Stimulated activated CD4-positive, alpha-beta T cell treated with anti-CD3 and anti-CD28 coated beads, TNF-alpha, amount 100 ng/mL, for 4 hours (primary cell): ENCODE measurements at regions not wholly inside any gene's neighbourhood (a gene's known extent, or its start where the extent isn't known, plus 50 kb on each side); places are given as distances from the start of the nearest gene placed in this dataset.

Source experiments
- DNase-seq, 3 experiments: peaks; one replicate each; pipeline ENCODE4 v3.0.0-alpha.2; 2020; ENCODE audit warnings: low read depth in 3 of 3

DNA sequence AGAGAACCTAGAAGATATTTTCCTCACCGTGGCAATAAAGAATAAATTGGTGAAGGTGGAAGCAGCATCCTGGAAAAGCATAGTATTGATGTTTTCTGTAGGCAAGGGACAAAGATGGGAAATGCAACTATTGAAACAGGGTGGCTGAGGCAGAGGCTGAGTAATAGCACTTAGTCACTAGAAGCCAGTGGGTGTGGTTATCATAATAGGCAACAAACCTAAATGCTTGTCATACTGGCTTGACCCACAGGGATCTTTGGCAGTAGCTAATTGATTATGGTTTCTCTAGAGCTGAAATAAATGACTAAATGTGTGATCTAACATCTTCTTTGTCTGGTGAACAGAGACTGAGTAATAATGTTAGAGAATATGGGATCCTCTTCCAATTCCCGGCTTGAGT, 353.6 kb upstream of the RPS6KA3 start:
- DNase-seq: no peak

DNA sequence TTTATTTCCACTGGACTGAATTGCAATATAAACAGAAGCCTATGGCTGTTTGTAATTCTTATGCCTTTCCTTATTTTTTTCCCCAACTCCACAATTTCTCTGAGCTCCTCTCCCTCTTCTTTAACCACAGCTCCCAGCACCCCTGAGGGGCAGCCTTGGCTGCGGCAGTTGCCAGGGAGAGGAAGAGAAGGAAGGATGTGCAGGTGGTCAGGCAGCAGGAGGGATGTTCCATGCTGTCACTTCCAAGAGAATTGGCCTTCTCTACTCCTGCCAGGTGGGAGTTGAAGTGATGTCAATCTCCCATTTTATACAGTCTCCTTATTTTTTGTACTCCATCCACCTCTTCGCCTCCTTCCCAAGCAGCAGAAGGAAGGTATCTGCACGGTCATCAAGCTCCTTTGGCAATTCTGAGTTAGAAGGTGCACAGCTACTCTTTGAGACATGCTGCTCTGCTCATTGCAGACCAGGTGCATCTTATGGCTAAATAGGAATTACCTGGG, 343.3 kb upstream of the RPS6KA3 start:
- DNase-seq: no peak

DNA sequence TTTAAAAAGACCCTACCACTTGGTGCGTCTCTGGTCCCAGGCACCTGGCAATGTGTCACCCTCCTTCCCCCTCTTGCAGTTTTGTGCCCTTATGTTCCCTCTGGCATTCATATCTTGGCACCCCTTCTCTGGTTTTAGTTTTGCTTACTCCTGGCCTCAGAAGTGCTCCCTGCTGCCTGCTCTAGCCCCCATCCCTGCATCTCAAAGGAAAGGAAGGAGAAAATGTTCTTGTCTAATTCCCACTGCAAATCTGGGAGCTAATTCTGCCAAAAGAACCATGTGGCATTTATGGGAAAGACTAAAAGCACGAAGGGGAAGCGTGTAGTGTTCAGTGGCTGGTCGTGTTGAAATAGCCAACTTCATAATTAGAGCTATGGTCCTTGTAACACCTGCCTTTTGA, 340.1 kb upstream of the RPS6KA3 start:
- DNase-seq: no peak

DNA sequence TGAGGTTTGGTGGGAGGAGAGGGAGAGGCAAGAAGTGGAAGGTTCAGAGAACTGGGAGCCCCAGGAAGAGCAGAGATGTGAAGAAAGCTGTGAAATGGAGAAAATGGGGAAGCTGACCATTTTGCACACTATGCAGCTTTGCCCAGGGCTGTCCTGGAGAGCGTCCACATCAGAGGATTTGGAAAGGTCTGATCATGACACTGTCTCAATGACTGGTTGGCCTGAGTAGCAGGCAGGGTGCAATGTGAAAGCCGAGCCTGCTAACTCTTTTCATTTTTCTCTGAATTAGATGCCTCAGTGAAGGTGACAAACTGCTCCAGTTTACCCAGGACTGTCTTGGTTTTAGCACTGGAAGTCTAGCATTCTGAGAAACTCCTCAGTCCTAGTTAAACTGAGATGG, 330.1 kb upstream of the RPS6KA3 start:
- no peak for DNase-seq

DNA sequence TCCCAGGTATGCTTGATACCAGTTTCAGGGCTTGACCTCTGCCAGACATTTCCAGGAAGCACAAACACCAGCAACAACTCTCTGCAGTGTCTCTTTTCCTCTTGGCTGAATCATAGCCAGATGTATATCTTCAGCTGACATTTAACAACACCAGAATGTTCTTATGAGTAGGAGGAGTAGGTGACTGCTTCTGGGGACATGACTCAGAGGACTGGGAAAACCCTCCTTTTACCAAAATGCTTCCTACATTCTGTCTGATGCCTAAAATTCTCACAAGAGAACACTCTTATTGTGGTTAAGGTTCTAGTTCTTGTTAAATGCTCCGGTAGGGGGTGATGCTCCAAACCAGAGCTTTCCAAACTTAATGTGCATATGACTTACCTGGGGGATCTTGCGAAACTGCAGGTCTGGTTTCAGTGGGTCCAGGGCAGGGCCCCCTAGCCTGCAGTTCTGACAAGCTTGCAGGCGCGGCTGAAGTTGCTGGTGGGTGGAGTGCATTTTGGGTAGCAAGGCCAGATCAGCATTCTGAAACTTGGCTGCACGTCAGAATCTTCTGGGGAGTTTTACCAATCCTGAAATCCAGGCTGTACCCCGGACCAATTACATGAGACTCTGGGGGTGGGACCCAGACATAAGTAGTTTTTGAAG, 329.3 kb upstream of the RPS6KA3 start:
- peak in 1 of 3 experiments; percentile 8 for DNase-seq

DNA sequence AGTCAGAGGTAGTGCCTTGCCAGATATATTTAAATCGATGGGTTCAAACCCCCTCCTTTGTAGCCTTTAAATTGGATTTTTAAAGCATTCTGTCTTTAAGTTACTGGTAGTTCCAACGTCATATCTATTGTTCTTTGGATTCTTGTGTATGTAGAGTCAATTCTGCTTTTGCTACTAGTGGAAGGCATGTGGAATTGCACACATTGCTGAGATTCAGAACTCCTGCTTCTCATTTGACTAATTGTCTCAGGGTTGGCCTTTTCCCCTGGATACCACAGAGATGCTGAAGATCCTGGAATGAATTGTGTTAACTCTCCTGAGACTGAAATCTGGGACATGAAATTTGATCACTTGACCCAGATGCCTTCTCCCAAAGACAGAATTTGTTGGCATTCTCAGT, 328.3 kb upstream of the RPS6KA3 start:
- no peak for DNase-seq

DNA sequence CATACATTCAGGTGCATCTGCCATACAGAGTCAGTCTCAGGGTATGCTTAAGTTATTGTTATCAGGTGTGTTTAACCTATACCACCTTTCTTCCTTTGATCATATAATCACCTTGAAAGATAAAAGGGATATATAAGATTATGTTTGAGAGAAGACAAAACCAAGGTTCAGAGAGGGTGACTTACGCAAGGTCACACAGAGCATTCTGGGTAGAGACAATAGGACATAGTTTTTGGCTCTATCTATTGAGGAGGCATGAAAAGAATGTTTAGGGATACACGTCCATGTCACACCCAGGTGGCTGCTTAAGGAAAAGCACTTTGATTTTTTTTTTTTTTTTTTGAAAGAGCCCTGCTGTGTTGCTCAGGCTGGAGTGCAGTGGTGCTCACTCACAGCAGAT, 327.1 kb upstream of the RPS6KA3 start:
- no peak for DNase-seq

DNA sequence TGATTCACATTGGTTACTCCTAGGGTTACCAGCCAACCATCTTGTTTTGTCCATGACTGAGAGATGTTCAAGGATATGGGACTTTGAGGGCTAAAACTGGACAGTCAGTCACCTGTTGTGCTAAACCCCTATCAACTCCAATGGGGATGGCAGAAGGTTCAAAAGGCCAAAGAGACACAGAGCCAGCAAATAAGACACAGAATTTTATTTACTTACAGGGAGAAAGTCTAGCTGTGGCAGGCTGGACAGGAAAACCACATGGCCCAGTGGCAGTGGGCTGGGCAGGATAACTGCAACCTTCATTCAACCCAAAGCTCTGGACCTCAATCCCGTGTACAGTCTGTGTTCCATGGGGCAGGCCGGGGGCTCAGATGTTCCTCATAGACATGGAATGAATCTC, 326.7 kb upstream of the RPS6KA3 start:
- DNase-seq: no peak

DNA sequence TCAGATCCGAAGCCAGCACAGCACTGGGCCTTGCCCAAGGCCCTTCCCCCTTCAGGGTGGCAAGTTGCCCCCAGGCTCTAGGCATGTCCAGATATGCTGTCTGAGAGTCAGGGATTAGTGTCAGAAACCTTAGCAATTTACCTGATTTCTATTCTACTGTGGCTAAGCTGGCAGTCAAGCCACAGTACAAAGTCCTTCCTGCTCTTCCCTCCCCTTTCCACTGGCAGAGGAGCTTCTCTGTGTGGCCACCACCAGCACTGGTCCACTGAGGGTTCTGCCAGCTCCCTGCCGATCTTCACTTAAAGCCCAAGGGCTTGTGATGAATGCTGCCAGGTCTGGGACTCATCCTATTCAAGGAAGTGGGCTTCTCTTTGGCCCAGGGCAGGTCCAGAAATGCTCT, 324.5 kb upstream of the RPS6KA3 start:
- no peak for DNase-seq

DNA sequence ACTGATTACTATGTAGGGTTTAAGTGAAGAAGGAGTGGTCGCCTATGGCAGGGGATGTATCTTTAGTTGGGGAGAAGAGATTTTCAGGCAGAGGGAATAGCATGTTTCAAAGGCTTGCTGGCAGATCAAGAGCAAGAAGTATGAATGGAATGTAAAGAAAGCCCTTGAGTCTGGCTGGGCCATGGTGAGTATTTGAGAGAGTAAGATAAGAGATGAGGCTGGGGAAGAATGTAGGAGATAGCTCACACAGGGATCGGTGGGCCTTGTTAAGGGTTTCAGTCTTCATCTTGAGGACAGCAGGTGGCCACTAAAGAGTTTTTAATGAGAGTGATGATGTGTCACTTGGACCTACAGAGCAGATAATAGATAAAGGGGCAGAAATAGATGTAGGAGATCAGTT, 319.1 kb upstream of the RPS6KA3 start:
- DNase-seq: no peak

DNA sequence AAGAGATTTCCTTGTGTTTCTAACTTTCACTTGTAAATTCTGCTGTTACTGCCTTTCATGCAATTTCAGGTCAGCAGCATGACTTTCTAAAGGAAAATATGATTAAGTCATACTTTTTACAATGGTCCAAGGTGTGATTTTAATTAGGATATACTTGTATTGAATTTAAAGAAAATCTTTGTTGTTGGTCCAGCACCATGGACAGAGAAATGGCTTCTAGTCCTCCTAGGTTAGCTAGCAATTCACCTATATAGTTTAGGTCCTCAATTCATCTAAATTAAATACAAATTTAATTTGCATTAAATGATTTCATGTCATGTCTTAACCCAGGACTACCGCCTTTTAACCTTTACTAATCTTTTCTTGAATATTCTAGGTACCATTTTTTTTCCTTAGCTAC, 304.9 kb upstream of the RPS6KA3 start:
- DNase-seq: no peak

DNA sequence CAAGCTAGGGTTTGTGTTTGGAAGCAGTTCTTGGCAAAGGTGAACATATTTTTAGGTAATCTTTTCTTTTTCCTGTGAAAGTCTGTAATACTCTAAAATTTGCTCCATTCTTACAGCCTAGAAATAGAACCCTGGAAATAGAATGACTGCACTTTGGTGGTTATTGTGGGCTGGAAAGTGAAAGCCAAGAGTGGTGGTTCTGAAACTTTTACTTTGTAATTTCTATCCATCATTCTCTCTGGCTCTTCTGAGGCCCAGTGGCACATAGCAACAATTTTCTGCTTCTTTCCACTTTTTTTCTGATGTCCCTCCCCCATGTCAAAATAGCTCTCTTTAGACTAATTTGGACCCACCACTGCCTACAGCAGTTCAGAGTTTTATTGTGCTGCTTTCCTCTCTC, 300.4 kb upstream of the RPS6KA3 start:
- no peak for DNase-seq

DNA sequence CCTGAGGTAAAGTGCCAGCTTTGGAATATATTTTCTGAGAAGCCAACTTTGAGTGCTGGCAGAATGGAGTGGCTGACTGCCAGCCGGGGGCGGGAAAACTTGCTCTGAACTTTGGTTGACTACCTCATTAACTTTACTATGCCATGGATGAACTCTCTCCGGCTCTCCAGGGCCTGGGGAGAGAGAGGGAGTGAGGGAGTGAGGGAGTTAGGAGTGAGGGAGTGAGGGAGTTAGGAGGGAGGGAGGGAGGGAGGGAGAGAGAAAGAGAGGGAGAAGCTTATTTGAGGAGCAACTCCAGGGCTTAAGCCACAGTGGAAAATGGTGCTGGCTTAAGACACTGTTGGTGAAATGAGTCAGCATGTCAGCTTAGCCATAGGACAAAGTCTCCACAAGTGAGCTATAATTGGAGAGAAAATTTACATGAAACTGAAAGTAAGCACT, 280.9 kb upstream of the RPS6KA3 start:
- no peak for DNase-seq

DNA sequence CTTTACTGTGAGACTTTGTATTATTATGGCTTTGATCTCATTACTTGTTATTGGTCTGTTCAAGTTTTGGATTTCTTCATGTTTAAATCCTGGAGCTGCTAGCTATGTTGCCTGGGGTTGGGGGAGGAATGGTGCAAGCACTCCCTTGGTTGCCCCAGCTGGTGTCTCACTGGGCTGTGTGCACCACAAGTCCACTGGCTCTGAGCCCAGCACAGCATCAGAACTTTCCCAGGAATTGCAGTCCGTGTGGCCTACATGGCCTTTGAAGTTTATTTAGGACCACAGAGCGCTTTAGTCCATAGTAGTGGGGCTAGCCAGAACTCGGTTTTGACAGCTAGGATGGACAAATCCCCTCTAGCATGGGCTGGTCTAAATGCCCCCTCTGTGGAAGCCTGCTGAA, 278.8 kb upstream of the RPS6KA3 start:
- no peak for DNase-seq

DNA sequence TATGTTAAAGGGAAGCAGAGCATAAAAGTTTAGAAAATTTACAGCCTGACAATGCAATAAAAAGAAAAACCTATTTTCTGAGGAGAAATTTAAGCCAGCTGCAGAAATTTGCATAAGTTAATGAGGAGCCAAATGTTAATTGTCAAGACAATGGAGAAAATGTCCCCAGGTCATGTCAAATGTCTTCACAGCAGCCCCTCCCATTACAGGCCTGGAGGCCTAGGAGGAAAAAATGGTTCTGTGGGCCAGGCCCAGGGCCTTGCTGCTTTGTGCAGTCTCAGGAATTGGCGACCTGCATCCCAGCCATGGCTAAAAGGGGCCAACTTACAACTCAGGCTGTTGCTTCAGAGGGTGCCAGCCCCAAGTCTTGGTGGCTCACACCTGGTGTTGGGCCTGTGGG, 275.4 kb upstream of the RPS6KA3 start:
- DNase-seq: no peak

DNA sequence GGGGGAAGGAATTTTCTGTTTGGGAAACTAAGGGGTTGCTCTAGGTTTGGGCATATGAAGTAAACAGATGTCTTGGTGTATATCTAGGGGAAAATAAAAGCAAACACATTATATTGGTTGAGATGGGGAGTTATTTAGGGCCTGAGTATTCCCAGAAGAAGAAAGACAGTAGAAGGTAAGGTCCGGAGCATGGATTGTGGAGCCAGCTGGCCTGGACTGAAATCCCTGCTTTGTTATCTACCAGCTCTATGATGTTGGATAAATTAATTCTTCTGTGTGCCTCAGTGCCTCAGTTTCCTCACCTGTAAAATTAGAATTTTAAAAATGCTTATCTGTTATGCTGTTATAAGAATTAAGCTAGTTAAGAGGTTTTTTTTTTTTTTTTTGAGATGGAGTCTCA, 272.3 kb upstream of the RPS6KA3 start:
- no peak for DNase-seq

DNA sequence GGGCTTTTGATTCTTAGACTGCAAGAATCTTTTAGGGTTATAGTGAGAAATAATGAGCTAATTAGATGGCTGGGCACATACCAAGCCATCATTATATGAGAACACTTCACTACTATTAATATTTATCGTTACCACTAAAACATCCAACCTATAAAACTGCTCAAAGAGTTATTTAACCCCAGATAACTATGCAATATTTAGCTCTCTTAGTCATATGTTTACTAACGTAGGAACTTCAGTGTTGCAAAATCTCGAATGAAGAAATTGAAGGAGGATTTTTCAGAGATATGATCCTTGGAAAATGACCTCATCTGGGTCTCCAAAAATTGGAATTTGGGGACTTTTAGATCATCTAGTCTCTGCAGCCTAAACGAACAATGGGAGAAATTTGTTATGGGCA, 265.0 kb upstream of the RPS6KA3 start:
- no peak for DNase-seq

DNA sequence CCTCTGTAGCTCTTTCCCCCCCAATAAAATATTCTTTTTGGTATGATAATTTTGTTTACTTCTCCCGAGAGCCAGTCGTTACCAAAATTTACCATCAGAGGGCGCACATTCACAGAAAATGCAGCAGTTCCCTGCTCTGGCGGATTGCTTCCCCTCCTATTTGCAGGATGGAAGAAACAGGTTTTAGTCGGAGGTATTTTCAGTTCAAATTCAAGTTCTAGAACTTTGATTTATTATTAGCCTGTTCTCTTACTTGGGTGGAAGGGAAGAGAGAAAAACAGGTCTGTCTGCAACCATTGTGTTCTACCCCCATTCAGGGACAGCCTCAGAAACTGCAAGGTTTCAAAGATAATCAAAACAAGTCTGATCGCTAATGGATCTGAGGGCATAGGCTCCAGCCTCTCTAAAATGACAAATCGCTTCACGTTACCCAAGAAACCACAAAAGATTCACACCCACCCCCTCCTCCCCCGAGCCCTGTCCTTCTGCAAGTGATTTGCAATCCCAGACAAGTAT, 263.8 kb upstream of the RPS6KA3 start:
- DNase-seq: peak in 2 of 3 experiments; percentile 1 to 17

DNA sequence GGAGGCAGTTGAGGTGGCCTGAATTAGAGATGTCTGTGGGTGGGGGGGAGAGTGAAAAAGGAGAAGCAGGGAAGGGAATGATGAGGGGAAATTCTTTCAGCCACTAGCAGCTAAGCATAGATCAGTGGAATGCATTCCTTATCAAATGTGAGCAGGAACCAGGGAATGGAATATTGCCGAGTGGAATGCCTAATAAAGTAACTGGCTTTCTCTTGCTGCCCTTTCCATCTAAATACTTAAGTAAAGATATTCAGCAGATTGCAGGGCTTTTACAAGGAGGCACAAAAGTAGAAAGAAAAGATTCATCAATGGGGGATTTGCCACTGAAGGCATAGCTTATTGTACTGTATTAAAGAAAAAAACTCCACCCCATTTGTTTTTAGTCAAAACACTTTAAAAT, 263.0 kb upstream of the RPS6KA3 start:
- no peak for DNase-seq

DNA sequence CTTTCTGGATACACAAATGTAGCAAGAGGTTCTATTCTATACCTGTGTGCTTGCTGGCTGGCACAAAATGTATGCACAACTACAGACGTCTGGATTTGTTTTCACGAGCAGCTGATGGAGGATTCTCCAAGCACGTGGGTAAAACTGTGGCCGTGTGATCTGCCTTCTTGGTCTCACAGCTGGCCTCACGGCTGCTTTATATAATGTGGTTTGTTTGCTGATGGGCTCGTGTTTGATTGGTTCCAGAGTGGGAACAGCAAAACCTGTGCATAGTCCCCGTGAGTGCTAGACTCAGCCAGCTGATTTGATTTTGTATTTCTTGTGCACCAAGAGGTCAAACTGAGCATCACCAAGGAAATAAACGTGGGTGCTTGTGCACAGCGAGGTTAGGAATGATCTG, 262.6 kb upstream of the RPS6KA3 start:
- no peak for DNase-seq

DNA sequence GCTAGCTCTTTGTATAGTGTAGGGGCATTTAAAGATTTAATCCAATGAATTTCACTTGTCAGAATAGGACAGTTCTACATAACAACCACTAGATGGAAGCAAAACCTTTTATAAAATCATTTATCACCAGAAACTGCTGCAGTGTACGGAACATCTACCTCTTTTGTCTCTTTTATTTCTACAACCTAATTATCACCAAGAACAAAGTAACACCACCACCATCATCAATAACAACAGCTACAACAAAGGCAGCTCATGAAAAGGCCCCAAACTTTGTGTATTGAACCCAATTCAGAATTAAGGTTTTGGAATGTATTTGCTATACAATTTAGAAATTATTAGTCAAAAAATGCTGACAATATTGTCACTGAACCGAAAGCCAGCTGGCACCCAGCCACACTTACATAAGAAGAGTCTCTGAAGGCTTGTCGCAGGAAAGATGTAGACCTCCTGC, 260.9 kb upstream of the RPS6KA3 start:
- DNase-seq: no peak

DNA sequence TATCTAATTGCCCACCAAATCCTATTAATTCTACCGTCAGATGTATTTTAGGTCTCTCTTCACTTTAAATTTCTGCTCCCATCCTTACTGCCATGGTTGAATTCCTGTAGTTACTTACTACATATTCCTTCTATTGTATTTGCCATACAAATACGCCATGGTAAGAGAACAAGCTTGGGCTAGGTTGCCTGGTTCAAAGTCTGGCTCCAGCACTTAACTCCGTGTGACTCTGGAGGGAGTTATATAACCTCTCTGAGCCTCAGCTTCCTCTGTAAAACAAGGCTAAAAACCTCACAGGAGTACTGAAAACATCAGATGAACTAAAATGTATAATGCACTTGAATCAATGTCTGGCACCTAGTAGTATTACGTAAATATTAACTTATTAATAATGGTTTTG, 260.3 kb upstream of the RPS6KA3 start:
- no peak for DNase-seq

DNA sequence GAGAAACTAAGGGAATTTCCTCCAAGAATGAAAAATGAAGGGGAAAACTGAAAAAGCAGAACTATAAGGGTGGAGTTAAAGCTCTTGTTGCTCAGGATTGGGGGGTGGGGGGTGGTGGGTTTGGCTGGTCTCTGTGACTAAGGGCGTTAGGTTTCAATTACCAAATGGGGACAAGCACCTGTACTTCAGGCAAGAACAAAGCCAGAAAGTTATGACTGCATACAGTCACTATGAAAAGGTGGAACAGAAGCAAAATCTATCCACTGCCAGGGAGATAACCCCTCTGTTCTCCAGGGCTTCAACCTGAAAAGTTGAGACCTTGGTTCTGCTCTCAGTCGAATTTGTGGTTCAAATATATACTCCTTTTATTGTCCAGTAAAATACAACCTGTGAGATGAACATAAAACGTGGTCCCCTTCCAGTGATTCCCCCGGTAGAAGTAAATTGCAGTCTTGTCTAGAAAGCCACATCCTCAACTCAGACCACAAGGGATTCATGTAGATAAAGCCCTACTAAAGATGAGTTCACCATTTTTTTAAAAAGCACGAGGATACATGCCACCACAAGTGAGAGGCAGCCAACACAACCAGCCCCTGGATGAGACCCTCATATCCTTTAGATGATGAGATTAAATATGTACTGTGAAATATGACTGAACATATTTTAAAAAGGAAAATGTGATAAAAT, 257.1 kb upstream of the RPS6KA3 start:
- DNase-seq: no peak
